GM21786 (cell line): ENCODE measurements at regions not wholly inside any gene's neighbourhood (a gene's known extent, or its start where the extent isn't known, plus 50 kb on each side); places are given as distances from the start of the nearest gene placed in this dataset.

Experiments used
- ATAC-seq: cut with Tn5 transposase; IDR thresholded peaks from one replicate; pipeline ENCODE4 v1.9.1; 2021; ENCODE audit not compliant: unreplicated experiment

- ATAC-seq, result no peak
Measured at GRCh38 chr17:72534265-72534664, 413.4 kb downstream of the SOX9 start.

GRCh38 chr17:72534776-72535175 is 414.0 kb downstream of the SOX9 start:
- no peak for ATAC-seq

- ATAC-seq, result no peak
Measured at GRCh38 chr17:72535346-72535745, 414.5 kb downstream of the SOX9 start.

DNA sequence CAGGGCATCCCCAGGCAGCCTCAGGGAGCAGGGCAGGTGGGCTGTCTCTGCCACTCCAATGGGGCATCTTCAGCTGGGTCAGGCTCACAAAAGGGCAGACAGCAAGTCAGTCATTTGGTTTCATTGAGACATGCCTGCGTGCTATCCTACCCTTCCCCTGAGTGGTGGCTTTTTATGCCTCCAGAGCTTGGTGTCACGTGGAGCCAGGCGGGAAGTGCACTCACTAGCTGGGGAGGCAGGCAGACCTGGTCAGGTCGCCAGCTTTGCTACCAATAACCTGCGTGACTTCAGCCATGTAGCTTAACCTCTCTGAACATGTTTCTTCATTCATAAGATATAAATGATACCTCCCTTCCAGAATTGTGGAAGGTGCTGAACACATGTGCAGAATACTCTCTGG is 415.0 kb downstream of the SOX9 start:
- no peak for ATAC-seq

DNA sequence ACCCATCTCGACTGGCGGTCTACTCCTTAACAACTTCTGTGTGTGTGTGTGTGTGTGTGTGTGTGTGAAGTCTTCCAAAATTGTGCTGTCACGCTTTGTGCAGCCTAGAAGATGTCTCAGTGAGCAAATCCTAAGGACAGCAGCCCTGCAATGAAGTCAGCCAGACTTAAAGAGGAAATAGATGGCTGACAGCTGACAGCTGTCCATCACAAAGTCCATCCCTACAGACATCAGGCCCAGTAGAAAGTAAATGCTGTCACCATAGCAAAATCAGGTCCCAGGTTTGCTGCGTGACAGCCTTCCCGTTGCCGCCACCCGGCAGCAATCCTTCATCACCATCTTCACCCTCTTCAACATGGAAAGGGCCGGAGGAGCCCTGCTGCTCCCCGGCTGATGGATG is 416.0 kb downstream of the SOX9 start:
- no peak for ATAC-seq

DNA sequence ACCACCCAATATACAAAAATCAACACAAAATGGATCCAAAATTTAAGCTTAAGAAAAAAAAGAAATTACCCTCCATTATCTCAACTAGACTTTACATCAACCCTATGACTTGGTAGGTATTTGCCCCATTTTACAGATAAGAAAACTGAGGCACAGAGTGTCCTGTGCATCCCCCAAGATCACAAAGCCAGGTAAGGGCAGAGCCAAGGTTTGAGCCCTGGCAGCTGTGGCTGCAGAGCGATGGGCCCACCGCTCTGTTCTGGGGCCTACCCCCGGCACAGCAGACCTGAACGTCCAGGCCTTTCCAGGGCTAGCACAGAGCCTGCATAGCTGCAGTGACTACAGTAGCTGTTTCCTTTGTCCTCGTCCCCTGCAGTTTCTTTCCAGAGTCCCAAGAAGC is 417.6 kb downstream of the SOX9 start:
- ATAC-seq, result no peak

DNA sequence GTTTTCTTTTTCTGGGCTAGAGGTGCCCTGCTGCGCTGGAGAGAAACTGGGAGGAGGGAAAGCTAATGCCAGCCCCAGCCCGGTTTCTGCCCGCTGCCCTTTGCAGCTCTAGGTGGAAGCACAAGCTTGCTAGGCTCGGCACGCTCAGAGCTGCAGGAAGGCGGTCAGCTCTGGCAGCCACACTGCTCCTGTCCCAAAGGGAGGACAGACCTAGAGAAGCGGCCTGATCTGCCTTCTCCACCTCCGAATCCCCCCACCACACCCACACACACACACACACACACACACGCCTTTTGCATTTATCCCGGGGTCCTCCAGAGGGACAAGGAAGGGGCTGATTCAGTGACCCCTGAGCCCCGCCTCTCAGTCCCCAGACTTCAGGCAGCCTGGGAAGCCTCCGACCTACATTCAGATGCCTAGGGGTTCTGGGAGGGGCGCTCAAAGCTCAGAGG is 418.1 kb downstream of the SOX9 start:
- ATAC-seq, result no peak

DNA sequence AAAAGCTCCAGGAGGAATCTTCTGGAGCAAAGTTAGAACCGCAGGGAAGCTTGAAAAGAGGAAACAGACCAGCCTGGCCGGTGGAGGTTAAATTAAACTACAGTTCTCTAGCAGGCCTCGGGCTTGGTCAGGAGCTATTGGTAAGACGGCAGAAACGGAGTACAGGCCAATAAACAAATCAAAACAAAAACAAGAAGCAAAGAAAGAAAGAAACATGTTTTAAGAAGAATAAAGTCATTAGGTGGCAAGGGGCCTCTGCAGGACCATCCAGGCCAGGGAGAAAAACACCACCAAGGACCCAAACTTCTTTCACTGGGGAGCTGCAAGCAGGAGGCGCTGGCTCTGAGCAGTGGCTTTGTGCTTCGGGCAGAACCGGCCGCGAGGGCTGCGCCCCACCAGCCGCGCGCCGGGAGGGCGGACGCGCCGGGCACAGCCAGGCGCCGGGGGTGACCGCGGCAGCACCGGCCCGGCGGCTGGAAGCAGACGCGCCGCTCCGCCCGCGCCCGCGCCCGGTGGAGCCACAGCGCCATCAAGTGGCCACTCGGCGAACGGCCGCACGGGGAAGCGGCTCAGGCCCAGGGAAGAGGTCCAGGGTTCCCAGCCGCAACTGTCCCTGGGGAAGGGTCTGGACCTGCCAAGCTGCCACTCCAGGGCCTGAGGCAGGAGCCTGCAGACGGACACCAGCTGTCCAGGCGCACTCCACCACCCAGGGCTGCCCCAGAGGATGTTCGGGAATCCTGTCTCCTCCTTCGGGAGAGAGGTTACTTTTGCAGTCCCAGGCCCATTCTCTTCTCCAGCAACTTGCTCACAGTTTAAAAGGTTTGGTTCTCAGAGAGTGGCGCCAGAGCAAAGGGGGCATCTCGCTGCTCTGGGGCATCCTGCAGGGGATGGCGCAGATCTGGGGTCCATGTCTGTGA is 419.4 kb downstream of the SOX9 start:
- ATAC-seq, result peak; percentile 87

DNA sequence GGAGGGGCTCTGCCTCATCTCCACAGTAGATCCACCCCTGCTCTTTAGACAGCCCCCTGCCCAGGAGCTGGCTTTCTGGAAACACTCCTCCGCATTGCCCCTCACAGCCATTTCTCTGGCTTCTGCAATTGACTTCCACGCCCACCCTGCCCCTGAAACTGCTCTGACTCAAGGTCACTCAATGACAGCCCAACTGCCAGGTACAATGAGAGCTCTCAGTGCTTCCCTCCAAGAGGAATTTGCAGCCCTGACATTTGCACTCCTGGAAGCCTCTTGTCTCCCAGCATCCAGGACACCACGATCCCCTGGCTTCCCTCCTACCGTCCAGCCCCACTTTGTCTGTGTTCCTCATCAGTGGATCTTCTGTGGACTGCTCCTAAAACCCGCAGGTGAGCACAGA is 421.5 kb downstream of the SOX9 start:
- ATAC-seq, result no peak

- ATAC-seq, result no peak
Measured at GRCh38 chr17:72545766-72546165, 424.9 kb downstream of the SOX9 start.

DNA sequence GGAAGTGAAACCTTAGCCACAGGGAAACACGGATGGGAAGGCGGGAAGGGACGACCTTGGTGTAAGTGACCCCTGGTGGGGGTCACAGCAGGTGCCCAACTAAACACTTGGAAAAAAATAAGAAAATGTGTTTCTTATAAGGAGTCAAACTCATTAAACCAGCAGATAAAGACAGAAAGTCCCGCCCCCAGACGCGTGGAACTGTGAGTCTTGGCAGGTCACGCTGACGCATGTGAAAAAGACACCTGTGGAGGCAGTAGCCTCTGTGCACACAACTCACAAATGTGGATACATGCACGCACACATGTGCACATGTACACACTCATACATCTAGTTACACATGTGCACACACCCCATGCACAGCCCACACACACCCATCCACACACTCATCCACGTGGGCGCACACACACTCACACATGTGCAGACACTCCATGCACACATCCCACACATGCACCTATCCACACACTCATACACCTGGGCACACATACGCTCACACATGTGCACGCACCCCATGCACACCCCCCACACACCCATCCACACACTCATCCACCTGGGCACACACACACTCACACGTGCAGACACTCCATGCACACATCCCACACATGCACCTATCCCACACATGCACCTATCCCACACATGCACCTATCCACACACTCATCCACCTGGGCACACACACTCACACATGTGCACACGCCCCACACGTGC is 432.4 kb downstream of the SOX9 start:
- no peak for ATAC-seq

DNA sequence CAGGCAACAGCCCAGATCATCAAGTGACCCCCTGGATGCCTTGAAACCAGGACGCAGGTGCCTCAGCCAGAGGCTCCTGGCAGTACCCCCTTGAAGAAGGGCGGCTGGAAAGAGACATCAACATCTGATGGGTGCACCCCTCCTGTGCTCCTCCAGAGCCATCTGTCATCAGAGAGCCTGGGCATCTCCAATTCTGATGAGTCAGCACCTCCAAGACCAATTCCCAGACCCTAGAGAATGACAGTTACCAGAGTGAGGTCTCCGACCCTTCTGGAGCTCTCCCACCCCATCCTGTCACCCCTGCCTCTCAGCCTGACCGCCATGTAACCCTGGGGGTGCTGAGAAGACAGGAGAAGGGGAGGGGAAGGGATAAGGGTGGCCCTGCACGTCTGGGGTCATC is 433.7 kb downstream of the SOX9 start:
- ATAC-seq, result no peak

- no peak for ATAC-seq
Measured at GRCh38 chr17:72555052-72555451, 434.2 kb downstream of the SOX9 start.

DNA sequence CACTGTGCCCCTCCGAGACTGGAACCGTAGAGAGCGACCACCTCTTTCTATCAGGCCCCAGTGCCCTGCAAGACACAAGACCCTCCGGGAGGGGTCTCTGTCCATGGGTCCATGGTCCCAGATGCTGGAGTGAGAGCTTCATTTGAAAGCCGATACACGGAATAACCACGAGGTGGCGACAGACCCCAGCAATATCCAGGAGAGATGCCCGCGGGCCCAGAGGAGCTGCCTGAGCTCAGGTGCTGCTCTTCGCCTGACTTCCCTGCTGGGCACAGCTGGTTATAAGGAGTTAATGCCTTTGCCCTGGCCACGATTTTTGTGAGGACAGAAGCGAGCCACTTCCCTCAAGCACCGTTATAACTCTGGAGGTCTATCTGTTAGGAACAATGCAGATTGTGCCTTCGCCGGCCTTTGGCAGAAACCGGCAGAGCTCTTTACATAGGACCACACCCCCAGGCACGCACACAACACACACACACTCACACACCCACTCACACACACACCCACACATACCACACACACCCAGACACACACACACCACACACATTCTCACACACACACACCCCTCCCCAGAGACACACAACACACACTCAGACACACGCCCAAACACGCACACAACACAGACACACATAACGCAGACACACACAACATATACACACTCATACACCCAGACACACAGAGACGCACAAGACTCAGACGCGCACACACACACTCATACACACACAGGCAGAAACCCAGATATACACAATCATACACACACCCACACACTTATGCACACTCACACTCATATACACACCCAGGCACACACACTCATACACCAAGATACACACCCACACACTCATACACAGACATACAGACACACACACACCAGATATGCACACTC is 436.4 kb downstream of the SOX9 start:
- ATAC-seq, result peak; percentile 53

GRCh38 chr17:72558971-72559476 is 438.2 kb downstream of the SOX9 start:
- no peak for ATAC-seq

DNA sequence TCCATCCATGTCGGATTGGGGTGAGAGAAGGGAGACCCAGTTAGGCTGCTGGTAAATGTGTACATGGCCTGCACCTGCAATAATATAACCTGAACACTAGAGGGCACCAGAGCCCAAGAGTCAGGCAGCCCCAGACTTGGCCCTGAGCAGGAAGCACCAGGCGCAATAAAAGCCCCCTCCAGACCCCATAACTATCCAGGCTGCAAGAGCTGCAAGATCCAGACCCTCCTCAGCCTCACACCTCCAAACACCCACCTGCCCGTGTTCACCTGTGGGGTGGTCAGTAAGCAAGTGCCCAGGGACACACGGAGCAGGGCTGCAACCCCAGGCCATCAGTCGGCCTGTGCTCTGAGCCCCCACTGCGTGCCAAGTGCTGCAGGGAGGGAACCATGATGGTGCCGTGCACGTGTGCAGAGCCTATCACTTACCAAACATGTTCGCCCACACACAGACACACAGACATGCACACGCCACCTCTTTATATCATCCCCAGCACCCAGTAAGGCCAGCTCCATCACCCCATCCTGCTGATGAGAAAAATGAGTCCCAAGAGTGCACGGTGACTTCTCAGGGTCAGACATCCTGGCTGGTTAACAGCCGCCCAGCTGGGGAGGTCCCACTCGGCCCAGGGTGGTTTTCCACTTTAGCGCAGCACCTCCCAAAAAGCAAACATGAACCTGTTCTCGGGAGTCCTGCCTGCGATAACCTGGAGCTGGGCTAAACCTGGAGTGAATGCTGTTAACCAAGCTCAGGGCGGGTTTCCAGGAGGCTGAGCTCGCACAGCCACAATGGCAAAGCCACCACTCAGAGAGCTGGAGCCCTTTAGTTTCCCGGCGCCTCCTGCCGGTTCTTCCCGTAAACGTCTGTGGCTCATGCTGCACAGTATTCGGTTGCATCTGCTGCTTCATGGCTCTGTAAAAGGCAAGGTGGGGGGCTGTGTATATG is 439.8 kb downstream of the SOX9 start:
- ATAC-seq, result peak; percentile 57

DNA sequence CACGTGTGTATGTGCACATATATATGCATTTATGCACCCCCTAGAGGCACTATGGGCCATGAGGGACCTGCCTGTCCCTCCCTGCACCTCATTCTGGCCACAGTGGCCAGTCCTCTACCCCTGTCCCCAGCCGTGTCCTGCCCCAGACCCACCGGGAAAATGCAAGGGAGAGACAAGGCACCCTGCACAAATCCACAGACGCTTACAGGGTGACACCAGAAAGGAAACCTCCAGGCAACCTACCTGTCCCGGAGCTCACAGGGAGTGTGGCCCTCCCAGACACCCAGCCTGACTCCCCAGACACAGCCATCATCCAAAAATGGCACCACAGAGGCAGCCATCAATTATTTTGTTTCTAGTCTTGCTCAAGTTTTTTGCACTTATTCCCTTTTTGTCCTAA is 440.4 kb downstream of the SOX9 start:
- ATAC-seq, result no peak

DNA sequence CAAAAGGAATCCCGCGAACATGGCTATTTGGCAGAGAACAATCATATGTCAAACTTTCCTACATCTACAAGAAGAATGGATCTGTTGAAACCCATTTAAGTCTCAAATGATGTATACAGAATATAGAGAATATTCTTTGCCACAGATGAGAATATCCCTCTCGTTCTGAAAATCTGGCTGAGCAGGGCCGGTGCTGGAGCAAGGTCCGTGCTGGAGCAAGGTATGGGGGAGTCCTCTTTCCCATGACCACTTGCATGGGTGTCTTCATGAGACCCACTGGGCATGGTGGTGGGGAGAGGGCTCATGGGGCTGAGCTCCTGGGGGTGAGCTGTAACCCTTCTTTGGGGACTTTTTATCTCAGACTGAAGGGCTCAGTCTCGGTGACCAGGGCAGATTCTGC is 440.9 kb downstream of the SOX9 start:
- no peak for ATAC-seq

DNA sequence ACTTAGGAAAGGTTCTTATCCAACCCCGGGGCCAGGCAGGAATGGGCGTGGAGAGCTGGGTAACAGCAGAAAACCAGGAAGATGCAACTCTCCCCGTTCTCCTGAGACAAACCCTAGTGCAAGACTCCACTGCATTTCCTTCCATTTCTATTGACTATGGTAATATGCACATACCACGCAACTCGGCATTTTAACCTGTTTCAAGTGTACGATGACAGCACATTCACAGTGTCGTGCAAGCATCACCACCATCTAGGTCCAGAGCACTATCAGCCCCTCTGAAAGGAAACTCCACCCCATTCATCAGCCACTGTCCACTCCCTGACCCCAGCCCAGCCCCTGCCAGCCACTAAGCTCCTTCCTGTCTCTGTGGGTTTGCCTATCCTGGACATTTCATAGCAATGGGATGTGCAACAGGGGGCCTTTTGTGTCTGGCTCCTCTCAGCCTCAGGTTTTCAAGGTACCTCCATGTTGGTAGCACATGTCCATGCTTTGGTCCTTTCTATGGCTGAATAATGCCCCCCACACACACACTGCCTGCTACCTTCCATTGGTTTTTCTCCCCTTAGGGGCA is 441.9 kb downstream of the SOX9 start:
- no peak for ATAC-seq

DNA sequence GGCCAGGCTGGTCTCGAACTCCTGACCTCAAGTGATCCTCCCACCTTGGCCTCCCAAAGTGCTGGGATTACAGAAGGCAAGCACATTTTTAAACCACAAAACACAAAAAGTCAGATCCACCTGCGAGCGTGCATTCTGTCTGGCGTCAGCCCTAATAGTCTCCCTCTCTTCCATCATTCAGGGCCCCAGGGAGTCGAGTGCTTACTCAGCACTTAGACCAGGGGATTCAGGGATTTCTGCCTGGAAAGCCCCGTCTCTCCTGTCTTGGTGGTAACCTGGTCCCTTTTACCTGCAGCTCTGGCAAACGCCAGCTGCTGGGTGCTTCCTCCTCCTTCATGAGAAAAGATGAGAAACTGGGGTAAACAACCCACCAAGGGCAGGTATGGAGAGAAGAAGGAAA is 443.1 kb downstream of the SOX9 start:
- ATAC-seq, result no peak
